HEK293 (cell line): ENCODE measurements at regions not wholly inside any gene's neighbourhood (a gene's known extent, or its start where the extent isn't known, plus 50 kb on each side); places are given as distances from the start of the nearest gene placed in this dataset.
"Not testable (repeated sequence)": the region's sequence is repeated elsewhere in the genome, so short reads cannot be mapped to it uniquely, and the experiment has no call there.

Experiments used
- CTCF ChIA-PET: fragments of 350-600 bp; formaldehyde crosslinking; extraction: SDS; loops from one replicate; lab custom pipeline; 2021; ENCODE audit warnings: antibody characterized with exemption; lab: Yijun Ruan, JAX
- POLR2A ChIA-PET: fragments of 300-600 bp; formaldehyde crosslinking; extraction: SDS; loops from one replicate; lab custom pipeline; 2020; ENCODE audit warnings: antibody characterized with exemption, inconsistent platforms; lab: Yijun Ruan, JAX
- H3K27ac ChIP-seq: fragments of 200-500 bp; sonication (Bioruptor generic); 2 replicates; pipeline ENCODE4 v1.5.1; 2014; ENCODE audit warnings: low read depth, low read length, control low read depth, inconsistent platforms; ENCODE audit errors: extremely low read depth
- H3K36me3 ChIP-seq, 2 experiments: fragments of 200-500 bp in 1 of 2; sonication (Bioruptor generic) in 1 of 2; 1 replicate in 1 of 2; 2 replicates in 1 of 2; pipeline ENCODE4 v1.5.1; 2014 to 2017; ENCODE audit warnings: inconsistent platforms in 2 of 2, low read length in 2 of 2; ENCODE audit not compliant: control insufficient read depth in 2 of 2, insufficient read depth in 1 of 2
- H3K4me1 ChIP-seq: fragments of 200-500 bp; sonication (Bioruptor generic); 2 replicates; pipeline ENCODE4 v1.5.1; 2014; ENCODE audit warnings: mild to moderate bottlenecking, low read length, inconsistent platforms; ENCODE audit not compliant: control insufficient read depth, insufficient read depth
- H3K4me3 ChIP-seq: 2 replicates; pipeline ENCODE4 v1.5.1; 2011; ENCODE audit warnings: low read depth, mild to moderate bottlenecking, control low read depth, low read length, moderate library complexity
- H3K9me3 ChIP-seq: fragments of 200-500 bp; sonication (Bioruptor generic); 2 replicates; pipeline ENCODE4 v1.5.1; 2014; ENCODE audit warnings: low read depth, low read length, inconsistent platforms; ENCODE audit not compliant: control insufficient read depth, insufficient read depth
- GLIS1 ChIP-seq: fragments of 450-650 bp; formaldehyde crosslinking; IDR thresholded peaks from 2 replicates; pipeline ENCODE4 v1.5.1; 2016; ENCODE audit warnings: missing biosample characterization, missing genetic modification characterization
- HOXC10 ChIP-seq: sonication (generic); formaldehyde crosslinking; IDR thresholded peaks from 2 replicates; pipeline ENCODE4 v1.8.1; 2023; ENCODE audit warnings: mild to moderate bottlenecking, missing genetic modification reagents
- PRDM2 ChIP-seq: fragments of 450-650 bp; formaldehyde crosslinking; IDR thresholded peaks from 2 replicates; pipeline ENCODE4 v1.5.1; 2016; ENCODE audit warnings: missing biosample characterization, missing genetic modification characterization, borderline replicate concordance
- ZBTB21 ChIP-seq: fragments of 450-650 bp; formaldehyde crosslinking; IDR thresholded peaks from 2 replicates; pipeline ENCODE4 v1.5.1; 2017; ENCODE audit warnings: missing biosample characterization, missing genetic modification characterization
- ZBTB8A ChIP-seq: fragments of 450-650 bp; formaldehyde crosslinking; IDR thresholded peaks from 2 replicates; pipeline ENCODE4 v1.5.1; 2016; ENCODE audit warnings: missing biosample characterization, missing genetic modification characterization
- ZFP37 ChIP-seq: fragments of 450-650 bp; formaldehyde crosslinking; IDR thresholded peaks from 2 replicates; pipeline ENCODE4 v1.5.1; 2016; ENCODE audit warnings: missing biosample characterization, missing genetic modification characterization
- ZNF146 ChIP-seq: fragments of 450-650 bp; formaldehyde crosslinking; IDR thresholded peaks from 2 replicates; pipeline ENCODE4 v1.5.1; 2016; ENCODE audit warnings: missing biosample characterization, missing genetic modification characterization
- ZNF18 ChIP-seq: fragments of 450-650 bp; formaldehyde crosslinking; IDR thresholded peaks from 2 replicates; pipeline ENCODE4 v1.5.1; 2016; ENCODE audit warnings: missing biosample characterization, missing genetic modification characterization
- ZNF280D ChIP-seq: fragments of 450-650 bp; formaldehyde crosslinking; IDR thresholded peaks from 2 replicates; pipeline ENCODE4 v1.5.1; 2016; ENCODE audit warnings: missing biosample characterization, missing genetic modification characterization
- ZNF362 ChIP-seq: fragments of 450-650 bp; formaldehyde crosslinking; IDR thresholded peaks from 2 replicates; pipeline ENCODE4 v1.5.1; 2016; ENCODE audit warnings: missing biosample characterization, missing genetic modification characterization
- ZNF391 ChIP-seq: fragments of 450-650 bp; formaldehyde crosslinking; IDR thresholded peaks from 2 replicates; pipeline ENCODE4 v1.5.1; 2016; ENCODE audit warnings: low read depth, missing biosample characterization, missing genetic modification characterization, borderline replicate concordance
- ZNF529 ChIP-seq: fragments of 450-650 bp; formaldehyde crosslinking; IDR thresholded peaks from 2 replicates; pipeline ENCODE4 v1.5.1; 2017; ENCODE audit warnings: missing genetic modification characterization, missing biosample characterization; ENCODE audit not compliant: insufficient replicate concordance
- ZNF580 ChIP-seq: fragments of 450-650 bp; formaldehyde crosslinking; IDR thresholded peaks from 2 replicates; pipeline ENCODE4 v1.5.1; 2016; ENCODE audit warnings: missing biosample characterization, missing genetic modification characterization
- ZNF585B ChIP-seq: fragments of 450-650 bp; formaldehyde crosslinking; IDR thresholded peaks from 2 replicates; pipeline ENCODE4 v1.5.1; 2016; ENCODE audit warnings: missing biosample characterization, missing genetic modification characterization
- ZNF654 ChIP-seq: fragments of 450-650 bp; formaldehyde crosslinking; IDR thresholded peaks from 2 replicates; pipeline ENCODE4 v1.5.1; 2016; ENCODE audit warnings: low read depth, missing biosample characterization, missing genetic modification characterization
- ZNF76 ChIP-seq: fragments of 450-650 bp; formaldehyde crosslinking; IDR thresholded peaks from 2 replicates; pipeline ENCODE4; 2016; ENCODE audit warnings: low read depth, missing biosample characterization, missing genetic modification characterization, borderline replicate concordance
- ZNF843 ChIP-seq: fragments of 450-650 bp; formaldehyde crosslinking; IDR thresholded peaks from 2 replicates; pipeline ENCODE4 v1.5.1; 2016; ENCODE audit warnings: missing biosample characterization, missing genetic modification characterization
- ZSCAN16 ChIP-seq: fragments of 450-650 bp; formaldehyde crosslinking; IDR thresholded peaks from 2 replicates; pipeline ENCODE4 v1.5.1; 2016; ENCODE audit warnings: missing biosample characterization, missing genetic modification characterization
- ZSCAN5A ChIP-seq: fragments of 450-650 bp; formaldehyde crosslinking; IDR thresholded peaks from 2 replicates; pipeline ENCODE4 v1.5.1; 2016; ENCODE audit warnings: missing biosample characterization, missing genetic modification characterization

GRCh38 chr2:88996588-88996987 lies 305.1 kb downstream of the RPIA start:
- H3K9me3 ChIP-seq, H3K4me3 ChIP-seq, H3K4me1 ChIP-seq, POLR2A ChIA-PET, H3K27ac ChIP-seq, H3K36me3 ChIP-seq, CTCF ChIA-PET: not testable (repeated sequence)

GRCh38 chr2:88999365-88999764 lies 307.9 kb downstream of the RPIA start:
- POLR2A ChIA-PET: no interaction called here
- CTCF ChIA-PET: no interaction called here

More at GRCh38 chr2:88999365-88999764, 307.9 kb downstream of the RPIA start:
- Histone ChIP-seq H3K27ac (no peak overlapping the region), H3K4me3 (no peak overlapping the region), H3K9me3 (no peaks in the 10 kb centered on the region), H3K4me1 (no peaks in the 10 kb centered on the region), H3K36me3 (no peaks in the 10 kb centered on the region)
- TF ChIP-seq ZFP37 (tag by site-specific recombination) (no peak), ZBTB8A (tag by site-specific recombination) (no peak), ZNF585B (no peak), HOXC10 (CRISPR knock-in tag) (no peak), ZNF146 (tag by site-specific recombination) (no peak), GLIS1 (no peak), ZBTB21 (tag by site-specific recombination) (no peak), PRDM2 (no peak), ZNF18 (no peak), ZNF843 (tag by site-specific recombination) (no peak), ZNF362 (tag by site-specific recombination) (no peak), ZNF391 (tag by site-specific recombination) (no peak), ZSCAN5A (tag by site-specific recombination) (no peak), ZNF654 (tag by site-specific recombination) (no peak), ZNF580 (tag by site-specific recombination) (no peak), ZSCAN16 (tag by site-specific recombination) (no peak), ZNF280D (no peak), ZNF529 (tag by site-specific recombination) (no peak), ZNF76 (no peak)
